Immature natural killer cell (primary cell): ENCODE measurements at regions not wholly inside any gene's neighbourhood (a gene's known extent, or its start where the extent isn't known, plus 50 kb on each side); places are given as distances from the start of the nearest gene placed in this dataset.

ENCODE experiments used
- DNase-seq, 3 donors: peaks; one replicate each; pipeline ENCODE4 v3.0.0; 2022; ENCODE audit warnings: mixed read lengths in 1 of 3
- H3K27ac Mint-ChIP-seq, 6 donors: one replicate each; pipeline ENCODE4 v1.8.0; 2020; ENCODE audit warnings: mixed read lengths in 6 of 6, mild to moderate bottlenecking in 5 of 6, inconsistent platforms in 4 of 6, moderate library complexity in 3 of 6
- H3K27me3 Mint-ChIP-seq, 3 donors: one replicate each; pipeline ENCODE4 v1.8.0; 2020 to 2021; ENCODE audit warnings: low read depth in 3 of 3, mild to moderate bottlenecking in 3 of 3, mixed read lengths in 3 of 3, moderate library complexity in 3 of 3, inconsistent platforms in 1 of 3
- H3K36me3 Mint-ChIP-seq, 3 donors: one replicate each; pipeline ENCODE4 v1.8.0; 2020; ENCODE audit warnings: mixed read lengths in 3 of 3, inconsistent platforms in 2 of 3, mild to moderate bottlenecking in 2 of 3
- H3K4me1 Mint-ChIP-seq, 2 donors: one replicate each; pipeline ENCODE4 v1.8.0; 2020; ENCODE audit warnings: inconsistent platforms in 2 of 2, mild to moderate bottlenecking in 2 of 2, mixed read lengths in 2 of 2, moderate library complexity in 1 of 2
- H3K4me3 Mint-ChIP-seq, 5 donors: one replicate each; pipeline ENCODE4 v1.8.0; 2020; ENCODE audit warnings: mild to moderate bottlenecking in 5 of 5, mixed read lengths in 5 of 5, inconsistent platforms in 3 of 5, moderate library complexity in 3 of 5
- H3K9me3 Mint-ChIP-seq, 6 donors: one replicate each; pipeline ENCODE4 v1.8.0; 2020; ENCODE audit warnings: mild to moderate bottlenecking in 6 of 6, mixed read lengths in 6 of 6, inconsistent platforms in 4 of 6, moderate library complexity in 3 of 6

GRCh38 chr1:58144698-58145270 lies 401.7 kb downstream of the OMA1 start:
- Mint-ChIP-seq H3K4me1 (no peaks in the 10 kb centered on the region), H3K9me3 (peaks cover 0 to 7% (median 0%) of the 10 kb centered on the region in 6 donors), H3K36me3 (no peaks in the 10 kb centered on the region), H3K27ac (no peak overlapping the region), H3K4me3 (no peak overlapping the region), H3K27me3 (peaks cover 0 to 4% (median 4%) of the 10 kb centered on the region in 3 donors)
- DNase-seq: no peak

GRCh38 chr1:58143972-58144697 lies 402.4 kb downstream of the OMA1 start:
- H3K4me1 Mint-ChIP-seq: no peaks in the 10 kb centered on the region
- H3K9me3 Mint-ChIP-seq: peaks cover 0 to 7% (median 0%) of the 10 kb centered on the region in 6 donors
- peaks cover 0 to 4% (median 4%) of the 10 kb centered on the region in 3 donors for H3K27me3 Mint-ChIP-seq
- no peak for DNase-seq
- H3K4me3 Mint-ChIP-seq: no peak overlapping the region
- H3K27ac Mint-ChIP-seq: no peak overlapping the region
- no peaks in the 10 kb centered on the region for H3K36me3 Mint-ChIP-seq

GRCh38 chr1:58136387-58136786 lies 410.1 kb downstream of the OMA1 start:
- peaks cover 2 to 5% (median 2%) of the 10 kb centered on the region in 3 donors for H3K27me3 Mint-ChIP-seq
- H3K4me3 Mint-ChIP-seq: no peak overlapping the region
- DNase-seq: no peak
- no peak overlapping the region for H3K27ac Mint-ChIP-seq
- H3K4me1 Mint-ChIP-seq: no peaks in the 10 kb centered on the region
- peaks cover 0 to 8% (median 0%) of the 10 kb centered on the region in 3 donors for H3K36me3 Mint-ChIP-seq
- H3K9me3 Mint-ChIP-seq: peaks cover 4 to 14% (median 7%) of the 10 kb centered on the region in 6 donors

DNA sequence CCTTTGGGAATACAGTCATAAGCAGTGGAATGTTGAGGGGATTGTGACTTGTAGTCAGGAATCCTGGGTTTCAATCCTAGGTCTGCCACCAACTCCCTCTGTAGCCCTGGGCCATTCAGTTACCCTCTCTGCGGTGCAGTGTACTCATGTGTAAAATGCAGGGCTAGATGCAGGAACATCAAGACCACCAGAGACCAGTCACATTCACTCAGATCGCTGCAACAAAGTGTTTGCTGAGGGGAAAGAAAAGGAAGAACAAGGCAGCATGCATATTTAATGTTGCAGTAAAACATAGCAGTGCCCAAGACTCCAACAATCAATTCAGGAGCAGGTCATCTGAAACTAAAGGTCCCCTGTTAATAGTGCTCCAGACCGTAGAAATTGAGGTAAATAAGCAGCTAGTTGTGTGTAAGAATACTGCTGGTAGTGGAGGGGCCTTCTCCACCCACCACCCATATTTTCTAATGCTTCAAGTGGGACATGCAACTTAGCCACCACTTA lies 410.7 kb downstream of the OMA1 start:
- Mint-ChIP-seq H3K4me1 (no peaks in the 10 kb centered on the region), H3K9me3 (peaks cover 4 to 14% (median 7%) of the 10 kb centered on the region in 6 donors), H3K27ac (no peak overlapping the region), H3K36me3 (peaks cover 0 to 8% (median 0%) of the 10 kb centered on the region in 3 donors), H3K27me3 (peaks cover under 1 to 5% (median 2%) of the 10 kb centered on the region in 3 donors), H3K4me3 (no peak overlapping the region)
- DNase-seq: no peak

- Mint-ChIP-seq H3K27ac (no peak overlapping the region), H3K27me3 (peaks cover 0 to 5% (median 2%) of the 10 kb centered on the region in 3 donors), H3K9me3 (peaks cover 2 to 14% (median 7%) of the 10 kb centered on the region in 6 donors), H3K36me3 (peaks cover 0 to 8% (median 0%) of the 10 kb centered on the region in 3 donors), H3K4me3 (no peak overlapping the region), H3K4me1 (no peaks in the 10 kb centered on the region)
- no peak for DNase-seq
These were observed 413.0 kb downstream of the OMA1 start for GRCh38 chr1:58133562-58133961.

GRCh38 chr1:58123051-58123450 lies 423.5 kb downstream of the OMA1 start:
- Mint-ChIP-seq H3K4me3 (no peak overlapping the region), H3K9me3 (peaks cover 0 to 3% (median 0%) of the 10 kb centered on the region in 6 donors), H3K4me1 (no peaks in the 10 kb centered on the region), H3K27ac (no peak overlapping the region), H3K27me3 (peaks cover 0 to 2% (median 1%) of the 10 kb centered on the region in 3 donors), H3K36me3 (no peaks in the 10 kb centered on the region)
- DNase-seq: no peak

DNA sequence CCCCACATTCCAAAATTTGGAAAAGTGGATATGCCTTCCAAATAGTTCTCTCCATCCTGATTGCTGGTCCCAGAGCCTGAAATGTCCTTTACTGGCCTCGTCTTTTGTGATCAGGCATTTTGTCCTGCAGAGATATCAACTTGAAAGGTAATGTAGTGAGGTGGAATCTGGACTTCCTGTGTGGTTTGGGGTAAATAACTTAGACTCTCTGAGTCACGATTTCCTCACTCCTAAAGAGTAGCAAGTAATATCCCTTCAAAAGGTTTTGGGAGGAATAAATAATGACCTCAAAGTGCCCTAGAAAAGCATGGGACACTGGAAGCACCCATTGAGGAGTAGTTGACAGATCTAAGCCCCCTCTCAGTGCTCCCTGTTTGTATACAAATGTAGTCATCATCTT lies 426.6 kb downstream of the OMA1 start:
- peaks cover 0 to 3% (median 2%) of the 10 kb centered on the region in 3 donors for H3K27me3 Mint-ChIP-seq
- no peak for DNase-seq
- H3K9me3 Mint-ChIP-seq: no peaks in the 10 kb centered on the region
- H3K4me3 Mint-ChIP-seq: no peak overlapping the region
- H3K36me3 Mint-ChIP-seq: no peaks in the 10 kb centered on the region
- no peaks in the 10 kb centered on the region for H3K4me1 Mint-ChIP-seq
- no peak overlapping the region for H3K27ac Mint-ChIP-seq

GRCh38 chr1:58116284-58116683 lies 430.2 kb downstream of the OMA1 start:
- DNase-seq: no peak
- Mint-ChIP-seq H3K27ac (no peak overlapping the region), H3K9me3 (peaks cover 0 to 5% (median 3%) of the 10 kb centered on the region in 6 donors), H3K4me3 (no peak overlapping the region), H3K27me3 (peaks cover 2 to 6% (median 3%) of the 10 kb centered on the region in 3 donors), H3K36me3 (no peaks in the 10 kb centered on the region), H3K4me1 (no peaks in the 10 kb centered on the region)

DNA sequence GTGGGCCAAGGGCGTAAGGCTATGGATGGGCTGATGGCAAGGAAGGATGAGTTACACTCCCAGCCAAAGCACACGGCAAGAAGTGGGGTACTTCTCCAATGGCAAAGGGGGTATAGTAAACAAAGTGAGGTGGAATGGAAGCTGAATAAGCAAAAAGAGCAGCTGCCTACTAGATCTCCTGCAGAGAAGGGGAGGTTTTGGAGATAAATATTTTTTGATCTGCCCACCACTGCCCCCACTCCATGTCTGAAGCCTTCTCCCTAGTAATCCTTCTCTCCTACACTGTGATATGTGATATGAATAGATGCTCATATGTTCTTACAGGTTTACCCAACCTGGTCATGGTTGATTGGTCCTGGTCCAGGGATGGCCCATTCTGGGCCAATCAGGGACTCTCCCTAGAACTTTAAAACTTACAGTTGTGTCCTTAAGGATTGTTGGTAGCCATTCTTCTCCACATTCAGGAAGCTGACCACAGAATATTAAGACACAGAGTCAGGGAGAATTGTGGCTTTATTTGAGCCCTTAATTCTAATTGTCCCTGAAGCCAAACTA lies 436.8 kb downstream of the OMA1 start:
- no peak for DNase-seq
- H3K27ac Mint-ChIP-seq: no peak overlapping the region
- H3K9me3 Mint-ChIP-seq: peaks cover 0 to 7% (median 3%) of the 10 kb centered on the region in 6 donors
- H3K36me3 Mint-ChIP-seq: no peaks in the 10 kb centered on the region
- no peak overlapping the region for H3K4me3 Mint-ChIP-seq
- H3K27me3 Mint-ChIP-seq: peaks cover 2 to 8% (median 3%) of the 10 kb centered on the region in 3 donors
- no peaks in the 10 kb centered on the region for H3K4me1 Mint-ChIP-seq

- no peak for DNase-seq
- peaks cover 0 to 7% (median under 1%) of the 10 kb centered on the region in 6 donors for H3K9me3 Mint-ChIP-seq
- H3K27ac Mint-ChIP-seq: no peak overlapping the region
- H3K36me3 Mint-ChIP-seq: no peaks in the 10 kb centered on the region
- H3K4me1 Mint-ChIP-seq: no peaks in the 10 kb centered on the region
- no peak overlapping the region for H3K4me3 Mint-ChIP-seq
- H3K27me3 Mint-ChIP-seq: peaks cover 2 to 8% (median 3%) of the 10 kb centered on the region in 3 donors
These were observed 437.7 kb downstream of the OMA1 start for GRCh38 chr1:58108783-58109182.

DNA sequence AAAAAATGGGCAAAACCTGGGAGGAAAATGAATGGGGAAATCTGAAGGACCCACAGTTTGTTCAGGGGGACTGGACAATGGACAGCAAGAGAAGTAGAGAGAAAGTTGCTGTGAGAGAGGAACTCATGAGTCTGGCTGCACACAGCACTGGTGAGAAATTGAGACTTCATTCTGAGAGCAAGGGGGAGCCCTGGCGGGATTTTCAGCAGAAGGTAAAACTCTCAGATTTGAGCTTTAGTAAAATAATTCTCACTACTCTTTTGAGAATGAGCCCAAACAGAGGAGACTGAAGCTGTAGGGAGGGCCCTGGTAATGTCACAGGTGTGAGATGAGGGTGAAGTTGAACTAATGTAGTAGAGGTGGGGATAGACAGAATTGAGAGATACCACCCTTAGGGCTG lies 438.6 kb downstream of the OMA1 start:
- Mint-ChIP-seq H3K36me3 (no peaks in the 10 kb centered on the region), H3K27ac (no peak overlapping the region), H3K4me1 (no peaks in the 10 kb centered on the region), H3K4me3 (no peak overlapping the region), H3K27me3 (peaks cover 2 to 6% (median 3%) of the 10 kb centered on the region in 3 donors), H3K9me3 (peaks cover 0 to 7% (median under 1%) of the 10 kb centered on the region in 6 donors)
- no peak for DNase-seq

GRCh38 chr1:58104960-58105359 lies 441.6 kb downstream of the OMA1 start:
- Mint-ChIP-seq H3K36me3 (no peaks in the 10 kb centered on the region), H3K4me1 (no peaks in the 10 kb centered on the region), H3K27ac (no peak overlapping the region), H3K9me3 (peaks cover 0 to 2% (median 0%) of the 10 kb centered on the region in 6 donors), H3K4me3 (no peak overlapping the region), H3K27me3 (peaks cover 0 to 9% (median 3%) of the 10 kb centered on the region in 3 donors)
- no peak for DNase-seq

DNA sequence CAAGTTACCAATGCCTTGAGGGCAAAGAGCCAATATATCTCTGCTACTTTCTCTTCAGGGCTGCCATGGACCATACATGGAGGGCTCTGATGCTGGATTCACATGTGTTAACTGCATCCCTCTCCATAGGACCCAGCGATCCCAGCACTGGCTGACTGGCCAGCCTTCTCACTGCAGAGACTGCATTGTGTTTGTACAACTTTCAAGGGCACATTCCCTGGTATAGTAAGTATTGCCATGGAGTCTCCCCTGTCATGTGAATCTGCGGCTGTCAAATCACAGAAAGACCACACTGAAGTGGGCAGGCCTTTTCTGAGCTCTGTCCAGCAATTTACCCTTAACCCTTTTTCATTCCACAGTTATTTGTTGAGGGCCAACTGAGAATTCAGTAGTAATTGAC lies 449.8 kb downstream of the OMA1 start:
- peaks cover 0 to 8% (median 4%) of the 10 kb centered on the region in 3 donors for H3K27me3 Mint-ChIP-seq
- H3K27ac Mint-ChIP-seq: no peak overlapping the region
- no peaks in the 10 kb centered on the region for H3K9me3 Mint-ChIP-seq

DNA sequence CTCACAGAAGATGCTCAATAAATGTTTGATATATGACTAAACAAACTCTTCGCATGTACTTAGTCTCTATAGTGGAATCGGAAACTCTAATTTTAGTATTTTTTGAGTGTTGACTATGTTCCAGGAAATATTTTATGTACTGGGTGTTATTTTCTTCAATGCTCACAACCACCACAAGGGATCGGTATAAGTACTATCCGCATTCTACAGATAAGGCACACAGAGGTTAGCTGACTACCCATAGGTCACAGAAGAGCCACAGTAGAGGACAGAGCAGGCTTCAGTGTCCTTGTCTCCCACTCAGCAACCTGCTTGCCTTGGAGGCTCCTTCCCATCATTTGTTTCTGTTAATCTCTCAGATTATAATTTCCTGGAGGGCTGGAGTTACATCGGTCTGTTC lies 451.3 kb downstream of the OMA1 start:
- no peak for DNase-seq
- H3K27ac Mint-ChIP-seq: no peak overlapping the region
- H3K9me3 Mint-ChIP-seq: no peaks in the 10 kb centered on the region
- H3K27me3 Mint-ChIP-seq: peaks cover 1 to 5% (median 4%) of the 10 kb centered on the region in 3 donors
- H3K4me3 Mint-ChIP-seq: no peak overlapping the region
- no peaks in the 10 kb centered on the region for H3K36me3 Mint-ChIP-seq
- H3K4me1 Mint-ChIP-seq: no peaks in the 10 kb centered on the region

More for the DNA sequence above, 449.8 kb downstream of the OMA1 start:
- DNase-seq: no peak
- Mint-ChIP-seq H3K4me3 (no peak overlapping the region), H3K36me3 (no peaks in the 10 kb centered on the region), H3K4me1 (no peaks in the 10 kb centered on the region)
